Muscle layer of duodenum (tissue), 2 donors: ENCODE measurements at regions not wholly inside any gene's neighbourhood (a gene's known extent, or its start where the extent isn't known, plus 50 kb on each side); places are given as distances from the start of the nearest gene placed in this dataset.

Experiments
- H3K27ac ChIP-seq: one replicate; pipeline ENCODE4 v1.7.0; 2013; ENCODE audit warnings: mild to moderate bottlenecking, low read length
- H3K27me3 ChIP-seq: one replicate; pipeline ENCODE4 v1.7.0; 2013; ENCODE audit warnings: low read depth, mild to moderate bottlenecking, control low read depth, low read length
- H3K36me3 ChIP-seq, 2 donors: one replicate each; pipeline ENCODE4 v1.7.0; 2013; ENCODE audit warnings: low read length in 2 of 2, control low read depth in 1 of 2, mild to moderate bottlenecking in 1 of 2; ENCODE audit not compliant: insufficient read depth in 2 of 2, control insufficient read depth in 1 of 2
- H3K4me1 ChIP-seq, 2 donors: one replicate each; pipeline ENCODE4 v1.7.0; 2013; ENCODE audit warnings: low read length in 2 of 2, mild to moderate bottlenecking in 2 of 2, control low read depth in 1 of 2, moderate library complexity in 1 of 2; ENCODE audit not compliant: insufficient read depth in 2 of 2, control insufficient read depth in 1 of 2
- H3K4me3 ChIP-seq, 2 donors: one replicate each; pipeline ENCODE4 v1.7.0; 2013; ENCODE audit warnings: low read length in 2 of 2, low read depth in 1 of 2, mild to moderate bottlenecking in 1 of 2
- H3K9me3 ChIP-seq, 2 donors: one replicate each; pipeline ENCODE4 v1.7.0; 2013; ENCODE audit warnings: low read length in 2 of 2, control low read depth in 1 of 2, mild to moderate bottlenecking in 1 of 2; ENCODE audit not compliant: control insufficient read depth in 1 of 2
- donor health status: healthy.

DNA sequence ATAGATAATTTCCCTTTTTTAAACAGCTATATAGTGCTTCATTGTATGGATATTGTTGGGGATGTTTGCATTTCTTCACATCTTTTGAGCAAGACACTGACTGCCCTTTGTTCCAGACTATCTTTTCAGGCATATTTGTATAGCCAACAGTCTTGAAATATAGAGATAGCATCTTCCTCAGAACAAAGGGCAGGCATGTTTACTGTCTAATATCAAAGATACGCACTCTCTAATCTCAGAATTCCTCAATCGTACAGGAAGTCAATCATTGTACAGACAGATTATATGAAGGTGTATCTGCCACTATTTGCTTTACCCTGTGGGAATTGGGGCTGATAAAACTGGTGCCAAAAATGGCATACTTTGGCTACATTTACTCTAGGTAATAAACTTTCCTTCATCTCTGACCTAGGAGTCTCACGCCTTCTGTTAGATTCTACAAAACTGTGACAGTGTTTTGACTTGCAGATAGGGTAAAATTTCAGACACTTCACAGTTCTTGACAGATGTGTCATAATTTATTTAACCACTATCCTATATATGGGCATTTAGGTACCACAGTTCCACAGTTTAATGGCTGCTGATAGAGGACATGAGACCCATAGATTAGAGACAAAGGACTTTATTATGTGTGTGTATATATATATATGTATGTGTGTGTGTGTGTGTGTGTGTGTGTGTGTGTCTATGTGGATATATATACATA is 321.0 kb downstream of the IGSF11 start:
- Histone ChIP-seq H3K36me3 (no peaks in the 10 kb centered on the region), H3K27ac (no peak overlapping the region), H3K27me3 (no peaks in the 10 kb centered on the region), H3K4me3 (no peak overlapping the region), H3K4me1 (no peaks in the 10 kb centered on the region), H3K9me3 (no peaks in the 10 kb centered on the region)

DNA sequence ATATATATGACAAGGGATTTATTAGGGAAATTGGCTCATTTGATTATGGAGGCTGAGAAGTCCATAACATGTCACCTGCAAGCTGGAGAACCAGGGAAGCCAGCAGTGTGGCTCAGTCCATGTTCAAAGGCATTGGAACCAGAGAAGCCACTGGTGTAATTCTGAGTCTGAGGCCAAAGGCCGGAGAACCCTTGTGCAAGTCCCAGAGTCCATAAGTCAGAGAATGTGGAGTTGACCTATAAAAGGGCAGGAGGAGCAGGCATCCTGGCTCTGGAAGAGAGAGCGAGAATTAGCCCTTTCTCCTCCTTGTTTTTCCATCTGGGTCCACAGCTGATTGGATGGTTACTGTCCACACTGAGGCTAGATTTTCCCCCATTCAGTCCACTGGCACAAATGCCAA is 319.8 kb downstream of the IGSF11 start:
- Histone ChIP-seq H3K4me3 (no peak overlapping the region), H3K27me3 (no peaks in the 10 kb centered on the region), H3K36me3 (no peaks in the 10 kb centered on the region), H3K9me3 (peaks cover 2 to 3% of the 10 kb centered on the region in 2 donors), H3K4me1 (no peaks in the 10 kb centered on the region), H3K27ac (no peak overlapping the region)

DNA sequence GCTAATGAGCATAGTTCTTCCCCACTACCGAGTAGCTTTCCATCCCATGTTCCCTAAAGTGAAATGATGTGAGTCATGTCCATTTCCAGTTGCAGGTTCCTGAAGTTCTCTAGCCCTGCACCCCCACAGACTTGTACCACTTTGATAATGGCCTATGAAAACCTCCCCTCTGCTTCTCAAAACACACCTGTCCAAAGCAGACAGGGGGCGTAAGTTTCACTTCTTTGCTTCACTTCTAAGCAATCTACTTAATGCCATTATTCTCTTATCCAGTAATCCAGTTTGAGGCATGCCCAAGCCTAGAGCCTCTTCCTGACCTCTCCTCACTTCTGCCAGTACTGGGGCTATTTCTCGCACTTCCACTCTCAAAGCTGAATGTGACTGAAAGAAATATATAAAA is 305.1 kb downstream of the IGSF11 start:
- no peaks in the 10 kb centered on the region for H3K4me1 ChIP-seq
- no peaks in the 10 kb centered on the region for H3K27me3 ChIP-seq
- no peak overlapping the region for H3K4me3 ChIP-seq
- no peaks in the 10 kb centered on the region for H3K36me3 ChIP-seq
- H3K9me3 ChIP-seq = no peaks in the 10 kb centered on the region
- H3K27ac ChIP-seq = no peak overlapping the region

DNA sequence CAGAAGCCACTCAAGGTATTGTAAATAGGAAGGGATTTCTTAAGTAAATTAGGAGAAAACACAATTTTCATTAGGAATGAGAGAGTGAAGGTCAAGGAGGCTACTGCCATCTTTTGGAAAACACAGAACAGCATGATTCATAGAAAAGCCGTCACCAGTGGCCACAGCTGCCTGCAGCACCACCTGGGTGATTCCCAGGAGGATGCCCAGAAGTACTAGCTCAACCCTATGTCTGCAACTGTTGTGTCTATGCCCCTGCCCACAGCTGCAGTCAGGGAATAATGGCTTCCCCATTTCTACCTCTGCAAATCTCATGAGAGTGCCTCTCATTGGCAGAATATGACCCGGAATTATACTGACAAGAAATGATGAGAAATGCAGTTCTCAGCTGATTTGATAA is 300.0 kb downstream of the IGSF11 start:
- no peak overlapping the region for H3K4me3 ChIP-seq
- H3K9me3 ChIP-seq = no peaks in the 10 kb centered on the region
- H3K27me3 ChIP-seq = no peaks in the 10 kb centered on the region
- no peaks in the 10 kb centered on the region for H3K4me1 ChIP-seq
- no peaks in the 10 kb centered on the region for H3K36me3 ChIP-seq
- H3K27ac ChIP-seq = no peak overlapping the region

DNA sequence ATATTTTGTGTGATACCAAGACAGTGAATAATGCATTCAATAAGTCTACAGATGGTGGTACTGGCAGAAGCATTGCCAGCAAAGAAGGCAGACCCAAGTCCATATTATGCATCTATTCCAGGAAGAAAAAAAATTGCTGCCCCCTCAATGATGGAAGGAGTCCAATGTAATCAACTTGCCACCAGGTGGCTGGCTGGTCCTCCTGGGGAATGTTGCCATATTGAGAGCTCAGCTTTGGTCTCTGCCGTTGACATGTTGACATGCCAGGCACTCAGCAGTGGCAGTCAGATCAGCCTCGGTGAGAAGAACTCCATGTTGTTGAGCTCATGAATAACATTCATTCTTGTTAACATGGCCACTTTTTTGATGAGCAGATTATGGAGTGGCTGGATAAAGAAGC is 298.5 kb downstream of the IGSF11 start:
- H3K9me3 ChIP-seq = no peaks in the 10 kb centered on the region
- H3K4me1 ChIP-seq = no peaks in the 10 kb centered on the region
- H3K27me3 ChIP-seq = no peaks in the 10 kb centered on the region
- H3K36me3 ChIP-seq = no peaks in the 10 kb centered on the region
- H3K27ac ChIP-seq = no peak overlapping the region
- H3K4me3 ChIP-seq = no peak overlapping the region

DNA sequence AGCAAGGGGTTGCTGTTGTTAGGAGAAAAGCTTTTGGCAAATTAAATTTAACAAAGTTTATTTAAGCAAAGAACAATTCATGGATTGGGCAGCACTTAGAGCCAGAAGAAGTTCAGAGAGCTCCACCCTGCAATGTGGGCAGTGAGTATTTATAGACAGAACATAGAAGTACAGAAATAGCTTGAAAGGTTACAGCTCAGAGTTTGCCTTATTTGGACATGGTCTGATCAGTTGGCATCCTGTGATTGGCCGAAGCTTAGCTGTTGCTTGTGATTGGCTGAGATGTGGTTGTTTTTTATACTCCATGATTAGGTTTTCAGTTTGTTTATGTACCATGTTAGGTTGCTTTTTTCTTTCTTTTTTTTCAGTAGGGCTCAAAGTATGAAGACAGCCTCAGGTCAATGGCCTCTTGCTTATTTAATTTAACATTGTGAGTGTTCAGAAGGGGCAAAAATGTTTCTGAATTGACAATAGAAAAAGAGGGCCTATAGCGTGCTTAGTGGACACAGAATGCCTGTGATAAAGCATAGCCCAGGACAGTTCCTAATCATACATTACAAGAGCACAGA is 293.8 kb downstream of the IGSF11 start:
- Histone ChIP-seq H3K9me3 (no peaks in the 10 kb centered on the region), H3K27ac (no peak overlapping the region), H3K4me3 (no peak overlapping the region), H3K4me1 (no peaks in the 10 kb centered on the region), H3K36me3 (no peaks in the 10 kb centered on the region), H3K27me3 (no peaks in the 10 kb centered on the region)

DNA sequence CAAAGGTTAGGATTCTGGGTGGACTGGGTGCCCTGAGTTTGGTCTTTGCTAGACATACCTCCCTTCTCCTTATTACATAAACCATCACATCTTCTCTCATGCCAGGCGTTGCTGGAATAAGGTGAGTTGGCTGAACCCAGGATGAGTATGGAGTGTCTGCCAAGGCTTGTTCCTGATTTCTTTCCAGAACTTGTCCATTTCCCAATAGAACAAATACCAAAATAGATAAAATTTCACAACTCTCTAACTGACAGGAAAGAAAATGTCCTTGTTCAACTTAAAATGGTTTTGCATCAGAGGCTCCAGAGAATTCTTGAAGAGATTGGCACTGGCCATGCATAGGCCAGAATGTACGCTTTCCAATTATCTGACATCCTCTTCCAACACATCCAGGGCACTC is 291.9 kb downstream of the IGSF11 start:
- Histone ChIP-seq H3K27ac (no peak overlapping the region), H3K36me3 (no peaks in the 10 kb centered on the region), H3K27me3 (no peaks in the 10 kb centered on the region), H3K4me1 (no peaks in the 10 kb centered on the region), H3K9me3 (no peaks in the 10 kb centered on the region), H3K4me3 (no peak overlapping the region)

DNA sequence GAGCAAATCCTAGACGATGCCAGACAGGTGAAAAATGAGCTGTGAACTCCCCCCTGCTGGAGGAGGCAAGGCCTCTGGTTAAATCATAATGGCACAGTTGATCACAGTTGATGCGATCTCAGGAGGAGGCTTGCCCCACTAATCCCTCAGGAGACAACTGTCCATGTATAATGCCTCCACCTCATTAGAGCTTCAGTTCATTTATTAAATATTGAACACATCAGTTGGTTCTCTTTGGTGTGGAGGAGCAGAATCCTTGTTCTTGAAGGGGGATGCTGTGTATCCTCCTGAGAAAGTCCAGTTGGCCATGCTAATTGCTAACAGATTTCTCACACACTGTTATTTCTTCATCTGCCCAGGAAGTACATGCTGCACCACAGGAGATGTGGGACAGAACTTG is 290.5 kb downstream of the IGSF11 start:
- no peaks in the 10 kb centered on the region for H3K36me3 ChIP-seq
- H3K27ac ChIP-seq = no peak overlapping the region
- H3K4me3 ChIP-seq = no peak overlapping the region
- no peaks in the 10 kb centered on the region for H3K27me3 ChIP-seq
- no peaks in the 10 kb centered on the region for H3K9me3 ChIP-seq
- no peaks in the 10 kb centered on the region for H3K4me1 ChIP-seq

DNA sequence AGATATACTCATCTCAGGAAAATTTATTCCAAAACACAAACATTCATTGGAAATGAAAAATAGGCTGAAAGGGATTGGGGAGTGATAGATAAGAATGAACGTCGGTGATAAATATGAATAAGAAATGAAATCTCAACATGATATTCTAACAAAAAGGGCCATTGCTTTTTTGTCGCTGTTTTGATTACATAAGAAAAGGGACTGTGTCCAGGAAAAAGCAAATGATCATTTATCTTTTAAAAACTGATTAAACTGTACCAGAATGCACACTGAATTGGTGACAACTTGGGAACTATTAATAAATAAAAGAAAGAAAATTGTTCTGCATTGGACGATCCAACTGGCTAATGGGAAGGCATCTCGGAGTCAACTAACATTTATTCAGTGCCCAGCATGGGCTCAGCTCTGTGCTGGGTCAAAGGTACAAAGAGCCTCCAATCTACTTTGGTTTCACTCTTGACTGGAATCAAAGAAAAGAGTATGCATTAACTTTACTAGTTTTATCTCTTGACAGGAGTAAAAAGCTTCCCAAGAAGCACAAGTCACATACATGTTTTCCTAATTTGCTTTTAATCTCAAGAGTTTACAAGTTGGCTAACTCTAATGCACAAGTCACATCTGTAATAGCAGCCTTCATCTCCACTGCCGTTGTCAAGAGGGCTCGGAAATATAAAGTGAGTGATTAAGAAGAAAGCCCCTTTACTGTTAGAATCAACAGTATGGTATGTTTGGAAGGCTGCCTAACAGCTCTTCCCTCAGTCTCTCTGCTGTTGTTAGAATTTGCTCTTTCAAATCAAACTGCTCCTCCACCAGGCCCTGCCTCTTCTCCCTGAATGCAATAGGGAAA is 280.0 kb downstream of the IGSF11 start:
- Histone ChIP-seq H3K4me1 (no peaks in the 10 kb centered on the region), H3K27ac (no peak overlapping the region), H3K9me3 (no peaks in the 10 kb centered on the region)

DNA sequence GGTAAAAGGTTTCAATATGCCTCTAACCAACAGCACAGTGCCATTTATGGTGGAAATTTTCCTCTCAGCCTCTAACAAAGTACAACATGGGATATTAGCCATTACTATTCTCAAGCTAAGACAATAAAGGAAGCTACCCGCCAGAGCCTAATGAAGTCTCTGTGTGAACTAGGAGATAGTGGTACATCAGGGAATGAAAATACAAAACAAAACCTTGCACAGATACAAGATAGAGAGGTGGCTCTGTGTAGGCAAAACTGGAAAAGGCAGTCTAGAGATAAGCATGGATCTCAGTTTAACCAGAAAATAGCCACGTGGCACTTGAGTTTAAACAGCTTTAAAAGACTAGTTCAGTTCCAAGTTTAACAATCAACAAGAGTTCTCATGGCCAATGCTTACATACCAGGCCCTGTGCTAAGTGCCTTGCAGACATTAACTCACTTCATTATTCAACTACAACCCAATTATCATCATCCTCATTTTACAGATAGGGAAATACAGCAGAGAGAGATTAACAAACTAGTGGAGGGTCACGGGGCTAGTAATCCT is 279.3 kb downstream of the IGSF11 start:
- Histone ChIP-seq H3K4me1 (no peaks in the 10 kb centered on the region), H3K27ac (no peak overlapping the region), H3K4me3 (no peak overlapping the region), H3K36me3 (no peaks in the 10 kb centered on the region), H3K27me3 (no peaks in the 10 kb centered on the region), H3K9me3 (no peaks in the 10 kb centered on the region)

More for the DNA sequence above, 280.0 kb downstream of the IGSF11 start:
- Histone ChIP-seq H3K27me3 (no peaks in the 10 kb centered on the region), H3K36me3 (no peaks in the 10 kb centered on the region), H3K4me3 (no peak overlapping the region)

DNA sequence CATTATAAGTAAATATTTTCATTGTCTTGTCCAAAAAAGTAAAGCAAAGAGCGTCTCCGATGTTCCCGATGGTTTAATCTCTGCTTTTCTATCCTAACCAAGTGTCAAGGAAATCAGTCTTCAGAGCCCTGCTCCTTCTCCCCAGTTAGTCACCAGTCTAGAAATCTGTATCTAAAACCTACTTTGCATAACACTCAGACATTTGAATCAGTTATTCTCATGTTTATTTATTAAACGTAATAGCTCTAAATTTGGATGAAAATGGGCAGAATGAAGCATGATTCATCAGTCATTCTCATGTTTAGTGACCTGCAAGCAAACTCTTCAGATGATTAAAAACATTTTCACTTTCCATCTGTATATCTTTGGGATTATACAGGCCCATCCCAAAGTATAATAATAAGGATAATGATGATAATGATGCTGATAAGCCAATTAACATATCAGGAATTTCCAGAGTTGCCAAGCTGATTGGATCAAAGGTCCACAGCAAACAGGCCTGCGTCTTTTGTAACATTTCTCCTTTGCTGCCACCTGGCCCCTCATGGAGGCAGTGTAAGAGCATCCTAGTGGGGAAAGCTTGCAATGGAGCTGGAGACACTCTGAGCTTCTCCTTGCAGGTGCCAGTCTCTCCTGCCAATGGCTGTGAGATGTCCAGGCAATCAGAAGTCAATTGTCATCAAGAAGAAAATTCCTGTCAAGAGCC is 273.9 kb downstream of the IGSF11 start:
- H3K9me3 ChIP-seq = no peaks in the 10 kb centered on the region
- no peak overlapping the region for H3K4me3 ChIP-seq
- H3K27ac ChIP-seq = no peak overlapping the region
- H3K27me3 ChIP-seq = no peaks in the 10 kb centered on the region
- no peaks in the 10 kb centered on the region for H3K4me1 ChIP-seq
- no peaks in the 10 kb centered on the region for H3K36me3 ChIP-seq
